A549 (cell line): ENCODE measurements at regions not wholly inside any gene's neighbourhood (a gene's known extent, or its start where the extent isn't known, plus 50 kb on each side); places are given as distances from the start of the nearest gene placed in this dataset.

ENCODE experiments used
- CEBPB ChIP-seq, 2 experiments: fragments of >200 bp in 1 of 2; sonication (Bioruptor Twin) in 1 of 2; formaldehyde crosslinking in 1 of 2; IDR thresholded peaks; 2 replicates each; pipeline ENCODE4 v1.6.1; 2012 to 2016
- CHD4 ChIP-seq: fragments of 200-600 bp; sonication (generic); IDR thresholded peaks from 2 replicates; pipeline ENCODE4 v1.6.1; 2016; ENCODE audit warnings: antibody characterized with exemption, mild to moderate bottlenecking, borderline replicate concordance
- CTCF ChIP-seq: fragments of >200 bp; sonication (Bioruptor Twin); formaldehyde crosslinking; IDR thresholded peaks from 3 replicates; pipeline ENCODE4 v1.5.1; 2016
- EP300 ChIP-seq, 2 experiments: fragments of >200 bp; sonication (Bioruptor Twin); formaldehyde crosslinking; IDR thresholded peaks; 2 replicates in 1 of 2; 3 replicates in 1 of 2; pipeline ENCODE4 v1.6.1; 2016 to 2017
- KDM1A ChIP-seq: fragments of 200-600 bp; sonication (generic); IDR thresholded peaks from 2 replicates; pipeline ENCODE4 v1.6.1; 2016; ENCODE audit warnings: low read depth, mild to moderate bottlenecking
- MAZ ChIP-seq: fragments of 150-350 bp; IDR thresholded peaks from 2 replicates; pipeline ENCODE4 v1.6.1; 2014; ENCODE audit warnings: antibody characterized with exemption, low read depth, low read length, borderline replicate concordance
- MYC ChIP-seq: IDR thresholded peaks from 2 replicates; pipeline ENCODE4 v1.6.1; 2012; ENCODE audit warnings: mild to moderate bottlenecking, inconsistent platforms, low read length, improper control_type of control experiment, borderline replicate concordance
- POLR2A ChIP-seq: IDR thresholded peaks from 2 replicates; pipeline ENCODE4 v1.6.1; 2012; ENCODE audit warnings: mild to moderate bottlenecking, low read length
- RARB ChIP-seq: fragments of 250-450 bp; sonication (Bioruptor Pico); IDR thresholded peaks from 2 replicates; pipeline ENCODE4 v1.8.0; 2021; ENCODE audit warnings: mild to moderate bottlenecking, moderate library complexity
- RNF2 ChIP-seq: fragments of 200-600 bp; sonication (generic); IDR thresholded peaks from 2 replicates; pipeline ENCODE4 v1.6.1; 2016; ENCODE audit warnings: low read depth, mild to moderate bottlenecking, antibody characterized with exemption, moderate library complexity, borderline replicate concordance
- TF ChIP-seq, protein P1 (sequence below): fragments of 200-600 bp; sonication (generic); IDR thresholded peaks from 2 replicates; pipeline ENCODE4 v1.6.1; 2016; ENCODE audit warnings: antibody characterized with exemption, mild to moderate bottlenecking, moderate library complexity

DNA sequence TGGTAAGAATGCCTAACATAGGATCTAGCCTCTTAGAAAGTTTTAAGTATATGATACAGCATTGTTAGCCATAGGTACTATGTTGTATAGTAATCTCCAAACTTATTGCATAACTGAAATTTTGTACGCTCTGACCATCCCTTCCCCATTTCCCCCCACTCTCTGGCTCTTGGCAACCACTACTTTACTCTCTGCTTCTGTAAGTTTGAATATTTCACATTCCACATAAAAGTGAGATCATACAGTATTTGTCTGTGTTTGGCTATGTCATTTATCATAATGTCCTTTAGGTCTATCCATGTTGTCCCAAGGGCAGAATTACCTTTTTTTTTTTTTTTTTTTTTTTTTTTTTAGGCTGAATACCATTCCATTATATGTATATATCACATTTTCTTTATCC is 396.9 kb downstream of the DLEU7 start:
- TF ChIP-seq POLR2A (no peak), CHD4 (no peak), CTCF (no peak), CEBPB (IDR thresholded peaks at IDR 0.05) (no peak), RARB (CRISPR knock-in tag) (no peak), MAZ (no peak), RNF2 (no peak), EP300 (IDR thresholded peaks at IDR 0.05) (no peak), KDM1A (no peak), MYC (no peak)
- TF ChIP-seq, protein P1, sequence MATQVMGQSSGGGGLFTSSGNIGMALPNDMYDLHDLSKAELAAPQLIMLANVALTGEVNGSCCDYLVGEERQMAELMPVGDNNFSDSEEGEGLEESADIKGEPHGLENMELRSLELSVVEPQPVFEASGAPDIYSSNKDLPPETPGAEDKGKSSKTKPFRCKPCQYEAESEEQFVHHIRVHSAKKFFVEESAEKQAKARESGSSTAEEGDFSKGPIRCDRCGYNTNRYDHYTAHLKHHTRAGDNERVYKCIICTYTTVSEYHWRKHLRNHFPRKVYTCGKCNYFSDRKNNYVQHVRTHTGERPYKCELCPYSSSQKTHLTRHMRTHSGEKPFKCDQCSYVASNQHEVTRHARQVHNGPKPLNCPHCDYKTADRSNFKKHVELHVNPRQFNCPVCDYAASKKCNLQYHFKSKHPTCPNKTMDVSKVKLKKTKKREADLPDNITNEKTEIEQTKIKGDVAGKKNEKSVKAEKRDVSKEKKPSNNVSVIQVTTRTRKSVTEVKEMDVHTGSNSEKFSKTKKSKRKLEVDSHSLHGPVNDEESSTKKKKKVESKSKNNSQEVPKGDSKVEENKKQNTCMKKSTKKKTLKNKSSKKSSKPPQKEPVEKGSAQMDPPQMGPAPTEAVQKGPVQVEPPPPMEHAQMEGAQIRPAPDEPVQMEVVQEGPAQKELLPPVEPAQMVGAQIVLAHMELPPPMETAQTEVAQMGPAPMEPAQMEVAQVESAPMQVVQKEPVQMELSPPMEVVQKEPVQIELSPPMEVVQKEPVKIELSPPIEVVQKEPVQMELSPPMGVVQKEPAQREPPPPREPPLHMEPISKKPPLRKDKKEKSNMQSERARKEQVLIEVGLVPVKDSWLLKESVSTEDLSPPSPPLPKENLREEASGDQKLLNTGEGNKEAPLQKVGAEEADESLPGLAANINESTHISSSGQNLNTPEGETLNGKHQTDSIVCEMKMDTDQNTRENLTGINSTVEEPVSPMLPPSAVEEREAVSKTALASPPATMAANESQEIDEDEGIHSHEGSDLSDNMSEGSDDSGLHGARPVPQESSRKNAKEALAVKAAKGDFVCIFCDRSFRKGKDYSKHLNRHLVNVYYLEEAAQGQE, result no peak
